Osteoblast (primary cell): ENCODE measurements at regions not wholly inside any gene's neighbourhood (a gene's known extent, or its start where the extent isn't known, plus 50 kb on each side); places are given as distances from the start of the nearest gene placed in this dataset. TPM values are rescaled to one million over a fixed set of nuclear protein-coding genes. Genes with fewer than 3 reads are reported as not detected.

ENCODE experiments used
- DNase-seq: peaks from one replicate; pipeline ENCODE4 v3.0.0; 2011; ENCODE audit warnings: low spot score, mixed read lengths; ENCODE audit not compliant: insufficient read length; ENCODE audit errors: missing footprints
- H2AFZ ChIP-seq: 2 replicates; pipeline ENCODE4 v1.6.0; 2011; ENCODE audit warnings: mild to moderate bottlenecking, low read length
- H3K27ac ChIP-seq: 2 replicates; pipeline ENCODE4 v1.5.1; 2011; ENCODE audit warnings: mild to moderate bottlenecking, low read depth, low read length, moderate library complexity
- H3K27me3 ChIP-seq: 2 replicates; pipeline ENCODE4 v1.6.0; 2012; ENCODE audit warnings: mild to moderate bottlenecking, control low read depth, inconsistent platforms, low read length, moderate library complexity; ENCODE audit not compliant: insufficient read depth
- H3K36me3 ChIP-seq: 2 replicates; pipeline ENCODE4 v1.5.1; 2011; ENCODE audit warnings: mild to moderate bottlenecking, low read length, control low read depth, moderate library complexity; ENCODE audit not compliant: insufficient read depth
- H3K4me1 ChIP-seq: 2 replicates; pipeline ENCODE4 v1.5.1; 2011; ENCODE audit warnings: mild to moderate bottlenecking, low read length, control low read depth, moderate library complexity; ENCODE audit not compliant: insufficient read depth
- H3K4me2 ChIP-seq: 2 replicates; pipeline ENCODE4 v1.6.0; 2011; ENCODE audit warnings: mild to moderate bottlenecking, low read length; ENCODE audit not compliant: insufficient read depth
- H3K4me3 ChIP-seq: fragments of 200-600 bp; sonication (generic); 3 replicates; pipeline ENCODE4 v1.5.1; 2012; ENCODE audit warnings: mild to moderate bottlenecking, low read length, inconsistent platforms; ENCODE audit not compliant: insufficient read depth
- H3K79me2 ChIP-seq: 2 replicates; pipeline ENCODE4 v1.6.0; 2012; ENCODE audit warnings: mild to moderate bottlenecking, low read length, control low read depth, inconsistent platforms; ENCODE audit not compliant: insufficient read depth
- H3K9me3 ChIP-seq: 2 replicates; pipeline ENCODE4 v1.5.1; 2011; ENCODE audit warnings: low read depth, low read length, control low read depth
- H4K20me1 ChIP-seq: 2 replicates; pipeline ENCODE4 v1.6.0; 2012; ENCODE audit warnings: mild to moderate bottlenecking, low read length, control low read depth; ENCODE audit not compliant: insufficient read depth
- small RNA-seq: library from RNA; depleted of rRNA; stranded (forward); fragments of <200 nt; gene quantifications from one replicate; pipeline ENCODE3, GENCODE V24; 2012
- TF ChIP-seq, protein P1 (sequence below): IDR thresholded peaks from 2 replicates; pipeline ENCODE4 v1.5.1; 2011; ENCODE audit warnings: mild to moderate bottlenecking, low read depth, low read length, moderate library complexity; ENCODE audit errors: extremely low read depth

DNA sequence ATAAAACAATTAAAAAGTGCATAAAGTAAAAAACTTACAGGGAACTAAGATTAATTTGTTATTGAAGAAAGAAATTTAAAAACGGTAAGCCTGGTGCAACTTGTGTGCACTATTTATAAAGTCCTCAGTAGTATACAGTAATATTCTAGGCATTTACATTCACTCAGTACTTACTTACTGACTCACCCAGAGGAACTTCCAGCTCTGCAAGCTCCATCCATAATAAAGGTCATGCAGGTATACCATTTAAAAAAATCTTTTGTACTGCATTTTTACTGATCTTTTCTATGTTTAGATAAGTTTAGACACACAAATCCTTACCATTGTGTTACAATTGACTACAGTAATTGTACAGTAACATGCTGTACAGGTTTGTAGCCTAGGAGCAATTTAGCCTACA, 51.5 kb upstream of the NXPH2 start:
- Histone ChIP-seq H3K36me3 (no peaks in the 10 kb centered on the region), H3K79me2 (no peaks in the 10 kb centered on the region), H3K27ac (no peak overlapping the region), H3K9me3 (no peaks in the 10 kb centered on the region), H3K4me2 (no peak overlapping the region), H3K27me3 (no peaks in the 10 kb centered on the region), H4K20me1 (no peaks in the 10 kb centered on the region), H3K4me1 (no peaks in the 10 kb centered on the region), H3K4me3 (no peak overlapping the region), H2AFZ (no peak overlapping the region)
- no peak for DNase-seq
- TF ChIP-seq, protein P1, sequence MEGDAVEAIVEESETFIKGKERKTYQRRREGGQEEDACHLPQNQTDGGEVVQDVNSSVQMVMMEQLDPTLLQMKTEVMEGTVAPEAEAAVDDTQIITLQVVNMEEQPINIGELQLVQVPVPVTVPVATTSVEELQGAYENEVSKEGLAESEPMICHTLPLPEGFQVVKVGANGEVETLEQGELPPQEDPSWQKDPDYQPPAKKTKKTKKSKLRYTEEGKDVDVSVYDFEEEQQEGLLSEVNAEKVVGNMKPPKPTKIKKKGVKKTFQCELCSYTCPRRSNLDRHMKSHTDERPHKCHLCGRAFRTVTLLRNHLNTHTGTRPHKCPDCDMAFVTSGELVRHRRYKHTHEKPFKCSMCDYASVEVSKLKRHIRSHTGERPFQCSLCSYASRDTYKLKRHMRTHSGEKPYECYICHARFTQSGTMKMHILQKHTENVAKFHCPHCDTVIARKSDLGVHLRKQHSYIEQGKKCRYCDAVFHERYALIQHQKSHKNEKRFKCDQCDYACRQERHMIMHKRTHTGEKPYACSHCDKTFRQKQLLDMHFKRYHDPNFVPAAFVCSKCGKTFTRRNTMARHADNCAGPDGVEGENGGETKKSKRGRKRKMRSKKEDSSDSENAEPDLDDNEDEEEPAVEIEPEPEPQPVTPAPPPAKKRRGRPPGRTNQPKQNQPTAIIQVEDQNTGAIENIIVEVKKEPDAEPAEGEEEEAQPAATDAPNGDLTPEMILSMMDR, result no peak

DNA sequence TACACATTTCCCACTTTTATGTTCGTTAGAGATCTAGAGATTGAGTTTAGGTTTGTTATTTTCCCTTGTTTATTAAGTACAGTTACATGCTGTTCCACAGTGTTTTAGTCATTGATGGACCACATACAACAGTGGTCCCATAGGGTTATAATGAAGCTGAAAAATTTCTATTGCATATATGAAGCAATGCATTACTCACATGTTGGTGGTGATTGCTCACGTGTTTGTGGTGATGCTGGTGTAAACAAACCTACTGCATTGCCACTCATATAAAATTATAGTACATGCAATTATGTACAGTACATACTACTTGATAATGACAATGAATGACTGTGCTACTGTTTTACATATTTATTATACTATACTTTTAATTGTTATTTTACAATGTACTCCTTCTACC, 51.0 kb upstream of the NXPH2 start:
- no peaks in the 10 kb centered on the region for H3K4me1 ChIP-seq
- no peak for DNase-seq
- H3K9me3 ChIP-seq, result no peaks in the 10 kb centered on the region
- no peak overlapping the region for H3K4me2 ChIP-seq
- no peaks in the 10 kb centered on the region for H4K20me1 ChIP-seq
- no peaks in the 10 kb centered on the region for H3K79me2 ChIP-seq
- TF ChIP-seq, protein P1, result no peak
- no peak overlapping the region for H3K4me3 ChIP-seq
- H3K27me3 ChIP-seq, result no peaks in the 10 kb centered on the region
- H3K36me3 ChIP-seq, result no peaks in the 10 kb centered on the region
- H2AFZ ChIP-seq, result no peak overlapping the region
- H3K27ac ChIP-seq, result no peak overlapping the region

DNA sequence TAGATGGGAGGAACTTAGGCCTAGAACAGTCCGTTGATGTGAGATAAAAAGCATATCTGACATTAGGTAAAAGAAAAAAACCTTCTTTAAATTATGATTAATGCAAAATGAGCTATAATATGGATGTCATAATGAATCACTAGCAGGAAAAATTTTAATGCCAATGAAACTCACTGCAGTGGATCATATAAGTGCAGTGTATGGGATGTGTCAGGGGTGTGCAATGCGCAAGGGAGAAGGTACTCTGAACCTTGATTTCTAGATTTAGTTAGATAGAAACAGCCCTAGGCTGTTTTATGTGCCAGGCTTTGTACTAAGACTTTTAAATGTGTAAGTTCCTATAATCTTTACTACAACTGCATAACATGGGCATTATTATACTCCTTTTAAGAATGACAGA, 50.4 kb upstream of the NXPH2 start:
- Histone ChIP-seq H2AFZ (no peak overlapping the region), H3K4me3 (no peak overlapping the region), H3K27me3 (no peaks in the 10 kb centered on the region), H3K27ac (no peak overlapping the region), H3K4me2 (no peak overlapping the region), H3K79me2 (no peaks in the 10 kb centered on the region), H3K36me3 (no peaks in the 10 kb centered on the region), H4K20me1 (no peaks in the 10 kb centered on the region), H3K4me1 (no peaks in the 10 kb centered on the region), H3K9me3 (no peaks in the 10 kb centered on the region)
- TF ChIP-seq, protein P1, result no peak
- no peak for DNase-seq

Small RNA genes lying in the stretch of these regions (small RNA-seq; reads per million reads assigned to genes)
- gene RF00139, result not detected
- gene RN7SKP286, result not detected
